Skeletal muscle tissue (tissue), 3 donors: ENCODE measurements at regions not wholly inside any gene's neighbourhood (a gene's known extent, or its start where the extent isn't known, plus 50 kb on each side); places are given as distances from the start of the nearest gene placed in this dataset.

ENCODE experiments used
- H3K27ac ChIP-seq: one replicate; pipeline ENCODE4 v1.7.0; 2013; ENCODE audit warnings: mild to moderate bottlenecking, low read depth, low read length, inconsistent platforms
- H3K27me3 ChIP-seq, 3 donors: one replicate each; pipeline ENCODE4 v1.7.0; 2013; ENCODE audit warnings: low read length in 3 of 3; ENCODE audit not compliant: control insufficient read depth in 3 of 3, insufficient read depth in 3 of 3
- H3K36me3 ChIP-seq, 3 donors: one replicate each; pipeline ENCODE4 v1.7.0; 2013; ENCODE audit warnings: low read length in 3 of 3; ENCODE audit not compliant: control insufficient read depth in 3 of 3, insufficient read depth in 3 of 3
- H3K4me1 ChIP-seq, 3 donors: one replicate each; pipeline ENCODE4 v1.7.0; 2013; ENCODE audit warnings: low read length in 3 of 3, mild to moderate bottlenecking in 3 of 3; ENCODE audit not compliant: control insufficient read depth in 3 of 3, insufficient read depth in 3 of 3
- H3K4me3 ChIP-seq, 3 donors: one replicate each; pipeline ENCODE4 v1.7.0; 2013; ENCODE audit warnings: low read length in 3 of 3
- H3K9ac ChIP-seq, 3 donors: one replicate each; pipeline ENCODE4 v1.7.0; 2013; ENCODE audit warnings: low read length in 3 of 3, mild to moderate bottlenecking in 3 of 3, moderate library complexity in 2 of 3, low read depth in 1 of 3
- H3K9me3 ChIP-seq, 3 donors: one replicate each; pipeline ENCODE4 v1.7.0; 2013; ENCODE audit warnings: low read length in 3 of 3; ENCODE audit not compliant: control insufficient read depth in 3 of 3
- donor health status: Osteomylitis.

DNA sequence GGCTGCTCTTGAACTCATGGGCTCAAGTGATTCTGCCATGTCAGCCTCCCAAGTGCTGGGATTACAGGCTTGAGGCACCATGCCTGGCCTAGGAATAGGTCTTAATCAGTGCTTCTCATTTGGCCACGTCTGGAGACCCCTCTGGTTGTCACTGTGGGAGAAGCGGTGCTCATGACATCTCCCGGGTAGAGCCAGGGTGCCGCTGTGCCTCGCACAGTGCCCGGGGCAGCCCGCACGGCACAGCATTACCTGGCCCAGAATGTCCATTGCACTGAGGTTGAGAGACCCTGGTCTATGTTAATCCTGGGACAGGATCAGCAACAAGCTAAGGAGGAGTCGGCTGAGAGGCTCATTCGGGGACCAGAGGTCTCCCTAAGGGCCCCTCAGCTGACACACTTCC, 160.8 kb downstream of the EFNB2 start:
- no peaks in the 10 kb centered on the region for H3K4me1 ChIP-seq
- no peak overlapping the region for H3K9ac ChIP-seq
- H3K27ac ChIP-seq, result no peak overlapping the region
- peaks cover 0 to 3% (median 0%) of the 10 kb centered on the region in 3 donors for H3K27me3 ChIP-seq
- no peak overlapping the region for H3K4me3 ChIP-seq
- no peaks in the 10 kb centered on the region for H3K36me3 ChIP-seq
- H3K9me3 ChIP-seq, result no peaks in the 10 kb centered on the region

DNA sequence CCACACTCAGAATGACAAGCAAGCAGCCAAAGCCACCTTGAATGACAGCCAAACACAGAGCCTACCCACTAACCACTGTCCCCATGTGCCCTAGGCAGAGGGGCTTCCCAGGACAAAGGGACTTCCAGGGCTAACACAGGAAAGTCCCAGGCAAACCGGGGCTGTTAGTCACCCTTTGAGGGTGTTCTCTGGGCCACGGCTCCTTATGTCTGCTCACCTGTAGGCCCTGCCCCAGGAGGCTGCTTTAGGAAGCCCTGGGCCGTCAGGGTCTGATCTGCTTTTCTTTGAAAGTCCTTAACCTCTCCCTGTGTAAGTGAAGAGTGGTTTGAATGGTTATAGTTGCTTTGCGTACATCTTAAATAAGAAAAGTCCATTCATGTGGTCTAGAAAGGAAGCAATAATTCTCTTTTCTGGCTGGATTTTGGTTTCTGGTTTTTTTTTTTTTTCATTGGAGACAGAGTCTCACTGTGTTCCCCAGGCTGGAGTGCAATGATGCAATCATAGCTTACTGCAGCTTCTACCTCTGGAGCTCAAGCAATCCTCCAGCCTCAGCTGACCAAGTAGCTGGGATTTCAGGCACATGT, 161.4 kb downstream of the EFNB2 start:
- no peaks in the 10 kb centered on the region for H3K4me1 ChIP-seq
- H3K27ac ChIP-seq, result no peak overlapping the region
- no peak overlapping the region for H3K9ac ChIP-seq
- H3K4me3 ChIP-seq, result no peak overlapping the region
- no peaks in the 10 kb centered on the region for H3K36me3 ChIP-seq
- peaks cover 0 to 3% (median 0%) of the 10 kb centered on the region in 3 donors for H3K27me3 ChIP-seq
- H3K9me3 ChIP-seq, result no peaks in the 10 kb centered on the region

DNA sequence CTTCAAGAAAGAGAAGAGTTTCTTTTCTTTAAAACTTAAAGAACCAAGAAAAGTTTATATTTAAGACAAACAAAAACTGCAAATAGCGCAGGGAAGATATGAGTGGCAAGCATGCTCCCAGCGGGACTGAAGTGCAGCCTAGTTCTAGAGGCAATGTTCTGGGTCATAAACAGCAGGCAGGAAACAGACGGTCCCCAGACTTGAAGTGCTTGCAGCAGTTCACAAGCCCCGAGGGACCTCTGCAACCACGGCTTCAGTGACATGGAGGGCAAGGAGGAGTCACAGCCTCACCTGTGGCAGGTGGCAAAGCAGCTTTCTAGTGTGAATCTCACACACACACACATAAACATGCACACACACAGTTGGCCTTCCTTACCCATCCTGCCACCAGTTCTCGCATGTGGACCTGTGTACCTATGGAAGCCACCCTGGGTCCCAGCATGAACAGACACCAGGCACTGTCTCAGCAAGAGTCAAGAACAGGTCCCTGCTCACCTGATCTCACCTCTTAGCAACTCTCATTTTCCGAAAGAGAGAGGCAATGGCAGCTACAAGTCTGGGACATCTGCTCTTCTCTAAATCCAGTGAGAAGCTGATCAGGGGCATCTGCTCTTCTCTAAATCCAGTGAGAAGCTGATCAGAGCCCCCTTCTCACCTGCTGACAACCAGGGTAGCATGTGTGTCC, 162.0 kb downstream of the EFNB2 start:
- no peaks in the 10 kb centered on the region for H3K4me1 ChIP-seq
- no peak overlapping the region for H3K27ac ChIP-seq
- no peak overlapping the region for H3K4me3 ChIP-seq
- no peak overlapping the region for H3K9ac ChIP-seq
- no peaks in the 10 kb centered on the region for H3K36me3 ChIP-seq
- peaks cover 0 to 3% (median 0%) of the 10 kb centered on the region in 3 donors for H3K9me3 ChIP-seq
- H3K27me3 ChIP-seq, result peaks cover 0 to 3% (median 0%) of the 10 kb centered on the region in 3 donors

DNA sequence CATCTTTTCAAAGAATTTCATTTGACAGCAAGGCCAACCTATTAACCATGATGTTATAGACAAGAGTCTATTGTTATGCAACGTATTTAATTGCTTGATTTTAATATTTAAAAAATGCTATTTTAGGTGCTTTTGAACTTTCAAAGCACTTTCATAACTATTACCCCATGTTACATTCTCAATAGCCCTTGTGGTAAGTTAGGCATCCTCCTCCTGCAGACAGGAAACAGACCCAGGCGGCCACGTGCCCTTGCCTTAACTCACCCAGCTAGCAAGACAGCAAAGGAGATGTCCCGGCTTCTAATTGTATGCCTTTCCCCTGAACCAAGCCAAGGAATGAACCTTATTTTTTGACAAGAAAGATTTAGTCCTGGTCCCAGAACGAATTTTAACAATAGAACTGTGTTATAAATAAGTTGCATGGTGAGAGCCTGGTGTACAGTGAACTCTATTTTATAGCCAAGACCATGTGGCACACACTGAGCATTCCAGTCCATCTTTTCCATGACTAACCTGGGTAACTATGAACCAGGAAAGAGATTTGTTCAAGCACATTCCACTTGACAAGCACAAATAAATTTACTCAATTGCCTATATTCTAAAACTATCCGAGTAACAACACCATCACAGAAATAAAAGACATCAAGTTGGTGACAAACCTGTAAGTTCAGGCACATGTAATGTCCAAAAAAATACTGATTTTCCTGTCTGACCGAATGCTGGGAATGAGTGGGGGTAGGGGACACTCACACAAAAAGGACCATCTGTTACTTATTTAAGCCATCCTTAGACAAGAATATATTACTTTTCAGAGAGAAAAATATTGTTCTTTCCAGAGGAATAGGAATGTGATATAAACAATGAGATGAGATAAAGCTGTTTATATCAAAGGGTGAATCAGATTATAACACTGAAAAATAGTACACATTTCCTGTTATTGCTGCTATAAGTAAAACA, 163.0 kb downstream of the EFNB2 start:
- H3K27me3 ChIP-seq, result peaks cover 0 to 3% (median 0%) of the 10 kb centered on the region in 3 donors
- H3K36me3 ChIP-seq, result no peaks in the 10 kb centered on the region
- no peak overlapping the region for H3K9ac ChIP-seq
- no peaks in the 10 kb centered on the region for H3K4me1 ChIP-seq
- H3K9me3 ChIP-seq, result peaks cover 0 to 3% (median 0%) of the 10 kb centered on the region in 3 donors
- no peak overlapping the region for H3K27ac ChIP-seq
- H3K4me3 ChIP-seq, result no peak overlapping the region

DNA sequence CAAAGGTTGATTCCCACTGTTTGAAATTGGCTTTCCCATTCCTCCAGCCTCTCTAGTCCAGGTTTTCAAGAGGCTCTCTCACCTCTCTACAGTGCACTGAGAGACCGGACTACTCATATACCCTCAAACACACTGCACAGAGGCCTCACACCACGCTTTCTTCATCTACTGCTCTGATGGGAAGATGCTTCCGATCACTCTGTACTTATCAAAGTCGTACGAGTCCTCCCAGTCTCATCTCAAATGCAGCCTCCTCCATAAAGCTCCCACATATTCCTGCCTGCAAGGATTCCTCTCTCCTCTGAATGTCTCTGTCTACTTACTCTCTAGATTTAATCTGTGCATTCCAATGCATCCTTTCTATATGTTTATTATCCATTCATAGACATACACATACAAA, 164.4 kb downstream of the EFNB2 start:
- no peak overlapping the region for H3K27ac ChIP-seq
- H3K9ac ChIP-seq, result no peak overlapping the region
- H3K4me1 ChIP-seq, result no peaks in the 10 kb centered on the region
- H3K36me3 ChIP-seq, result no peaks in the 10 kb centered on the region
- no peak overlapping the region for H3K4me3 ChIP-seq
- H3K9me3 ChIP-seq, result peaks cover 0 to 3% (median 0%) of the 10 kb centered on the region in 3 donors
- H3K27me3 ChIP-seq, result peaks cover 0 to 3% (median 0%) of the 10 kb centered on the region in 3 donors

DNA sequence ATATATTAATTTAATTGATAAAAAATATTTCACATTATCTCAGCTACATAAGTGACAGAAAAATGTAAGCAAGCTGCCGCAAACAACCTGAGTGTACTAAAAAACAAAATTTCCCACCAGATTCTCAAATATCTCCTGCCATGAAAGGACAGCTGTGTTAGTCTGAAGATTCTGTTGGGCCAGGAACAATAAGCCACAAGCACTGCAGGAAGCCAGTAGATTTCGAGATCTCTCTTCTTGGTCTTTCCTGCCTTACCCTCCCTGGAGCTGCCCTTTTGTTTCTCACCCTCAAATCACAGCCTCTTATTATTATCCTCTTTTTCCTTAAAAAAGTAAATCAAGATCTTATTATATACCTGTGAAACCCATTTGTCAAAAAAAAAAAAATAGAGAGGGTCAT, 165.6 kb downstream of the EFNB2 start:
- no peaks in the 10 kb centered on the region for H3K36me3 ChIP-seq
- H3K4me3 ChIP-seq, result no peak overlapping the region
- peaks cover 0 to 3% (median 0%) of the 10 kb centered on the region in 3 donors for H3K9me3 ChIP-seq
- H3K27me3 ChIP-seq, result peaks cover 0 to 3% (median 0%) of the 10 kb centered on the region in 3 donors
- no peaks in the 10 kb centered on the region for H3K4me1 ChIP-seq
- no peak overlapping the region for H3K9ac ChIP-seq
- no peak overlapping the region for H3K27ac ChIP-seq

DNA sequence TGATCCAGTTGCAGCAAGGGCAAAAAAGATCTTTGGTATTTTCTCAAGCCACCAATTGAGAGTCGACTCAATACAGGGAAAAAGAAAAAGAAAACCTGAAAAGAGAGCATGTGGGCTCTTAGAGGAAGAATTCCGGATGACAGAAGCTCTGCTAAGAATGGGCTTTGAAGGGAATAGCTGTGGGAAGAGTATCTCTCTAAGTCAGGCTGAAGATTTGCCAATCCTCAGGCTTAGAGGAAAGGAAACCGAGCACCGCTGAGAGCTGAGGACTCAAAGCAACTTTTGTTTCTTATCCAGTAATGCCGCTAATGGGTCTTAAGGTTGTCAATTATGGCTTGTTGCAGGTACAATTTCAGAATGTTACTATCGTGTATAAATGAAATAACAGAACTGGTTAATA, 166.4 kb downstream of the EFNB2 start:
- Histone ChIP-seq H3K27me3 (peaks cover 0 to 3% (median 0%) of the 10 kb centered on the region in 3 donors), H3K4me3 (no peak overlapping the region), H3K36me3 (no peaks in the 10 kb centered on the region), H3K27ac (no peak overlapping the region), H3K9me3 (peaks cover 0 to 3% (median 0%) of the 10 kb centered on the region in 3 donors), H3K4me1 (no peaks in the 10 kb centered on the region), H3K9ac (no peak overlapping the region)

DNA sequence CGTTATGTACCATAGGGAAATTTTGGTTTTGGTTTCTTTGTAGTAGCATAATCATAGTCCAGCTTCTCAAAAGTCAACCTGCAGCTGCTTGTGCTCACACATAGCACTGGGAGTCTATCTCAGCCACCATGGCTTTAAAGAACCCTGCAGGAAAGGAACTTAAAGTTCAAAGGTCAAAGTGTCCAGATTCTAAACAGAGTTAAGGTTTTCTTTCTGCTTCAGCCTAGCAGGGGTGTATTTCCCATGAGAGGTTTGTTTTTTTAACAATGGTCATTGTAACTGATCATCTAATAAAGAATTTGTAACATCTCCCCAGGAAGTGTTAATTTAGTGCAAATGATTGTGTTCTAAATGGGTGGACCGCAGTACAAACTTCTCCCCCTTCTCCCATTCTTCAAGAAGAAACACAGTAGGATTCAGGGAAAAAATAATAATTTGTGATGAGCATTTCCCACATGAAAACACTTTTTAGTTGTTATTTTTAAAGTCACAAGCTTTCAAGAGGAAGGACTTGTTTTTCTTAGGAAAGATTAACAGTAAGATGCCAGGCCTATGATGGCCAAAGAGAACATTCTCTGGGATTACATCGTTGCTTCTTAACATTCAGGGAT, 168.0 kb downstream of the EFNB2 start:
- peaks cover 0 to 3% (median 0%) of the 10 kb centered on the region in 3 donors for H3K9me3 ChIP-seq
- H3K4me1 ChIP-seq, result no peaks in the 10 kb centered on the region
- no peak overlapping the region for H3K9ac ChIP-seq
- no peak overlapping the region for H3K4me3 ChIP-seq
- H3K27ac ChIP-seq, result no peak overlapping the region
- H3K27me3 ChIP-seq, result no peaks in the 10 kb centered on the region
- H3K36me3 ChIP-seq, result no peaks in the 10 kb centered on the region

DNA sequence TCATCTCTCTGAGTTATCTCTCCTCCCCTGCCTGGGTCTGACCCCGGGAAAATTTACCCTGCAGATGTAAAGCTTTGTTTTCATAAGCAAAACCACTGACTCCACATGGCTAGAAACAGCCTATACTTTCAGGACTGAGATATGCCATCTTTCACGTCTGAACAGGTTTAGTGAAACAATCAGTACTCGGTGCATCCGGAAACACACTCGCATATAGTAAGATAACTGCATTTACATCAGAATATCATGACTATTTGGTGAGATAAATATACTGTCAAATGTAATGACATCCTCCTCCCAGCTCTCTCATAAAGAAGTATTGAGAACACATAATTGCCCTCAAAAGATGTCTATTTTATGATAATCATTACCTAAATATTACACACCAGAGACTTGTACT, 172.8 kb downstream of the EFNB2 start:
- Histone ChIP-seq H3K4me3 (no peak overlapping the region), H3K9ac (no peak overlapping the region), H3K4me1 (no peaks in the 10 kb centered on the region), H3K9me3 (no peaks in the 10 kb centered on the region), H3K27me3 (no peaks in the 10 kb centered on the region), H3K36me3 (no peaks in the 10 kb centered on the region), H3K27ac (no peak overlapping the region)
